ENCODE measurements at regions not wholly inside any gene's neighbourhood (a gene's known extent, or its start where the extent isn't known, plus 50 kb on each side); places are given as distances from the start of the nearest gene placed in this dataset.

GRCh38 chr11:29781268-29781667 is 235.6 kb downstream of the KCNA4 start:
- DNase-seq: peak; percentile 28

- peak; percentile 41 for DNase-seq
Measured at GRCh38 chr11:29780756-29781155, 236.1 kb downstream of the KCNA4 start.

GRCh38 chr11:29773656-29774264 is 243.1 kb downstream of the KCNA4 start:
- no peak for DNase-seq

- DNase-seq: no peak
Measured at GRCh38 chr11:29756871-29757270, 260.0 kb downstream of the KCNA4 start.

- no peak for DNase-seq
Measured at GRCh38 chr11:29755474-29755873, 261.4 kb downstream of the KCNA4 start.

GRCh38 chr11:29751618-29752017 is 265.2 kb downstream of the KCNA4 start:
- no peak for DNase-seq

- no peak for DNase-seq
Measured at GRCh38 chr11:29750392-29750791, 266.4 kb downstream of the KCNA4 start.

- DNase-seq: no peak
Measured at GRCh38 chr11:29734287-29734686, 282.5 kb downstream of the KCNA4 start.

- no peak for DNase-seq
Measured at GRCh38 chr11:29713831-29714320, 303.0 kb downstream of the KCNA4 start.

- DNase-seq: no peak
Measured at GRCh38 chr11:29712616-29713015, 304.2 kb downstream of the KCNA4 start.

- DNase-seq: no peak
Measured at GRCh38 chr11:29707924-29708323, 308.9 kb downstream of the KCNA4 start.

GRCh38 chr11:29685361-29685760 is 331.5 kb downstream of the KCNA4 start:
- DNase-seq: no peak

GRCh38 chr11:29682856-29683255 is 334.0 kb downstream of the KCNA4 start:
- DNase-seq: no peak

GRCh38 chr11:29679996-29680395 is 336.8 kb downstream of the KCNA4 start:
- no peak for DNase-seq

GRCh38 chr11:29676993-29677392 is 339.8 kb downstream of the KCNA4 start:
- no peak for DNase-seq

GRCh38 chr11:29669310-29669709 is 347.5 kb downstream of the KCNA4 start:
- DNase-seq: peak; percentile 23

- DNase-seq: no peak
Measured at GRCh38 chr11:29657709-29658108, 359.1 kb downstream of the KCNA4 start.

GRCh38 chr11:29656597-29656996 is 360.2 kb downstream of the KCNA4 start:
- DNase-seq: peak; percentile 5

GRCh38 chr11:29645373-29645772 is 371.5 kb downstream of the KCNA4 start:
- no peak for DNase-seq

GRCh38 chr11:29641201-29641600 is 375.6 kb downstream of the KCNA4 start:
- DNase-seq: no peak

- no peak for DNase-seq
Measured at GRCh38 chr11:29634744-29635143, 382.1 kb downstream of the KCNA4 start.

- DNase-seq: no peak
Measured at GRCh38 chr11:29634244-29634643, 382.6 kb downstream of the KCNA4 start.

- no peak for DNase-seq
Measured at GRCh38 chr11:29629286-29629685, 387.5 kb downstream of the KCNA4 start.

GRCh38 chr11:29628609-29629008 is 388.2 kb downstream of the KCNA4 start:
- no peak for DNase-seq

GRCh38 chr11:29627541-29627940 is 389.3 kb downstream of the KCNA4 start:
- no peak for DNase-seq
